Mesendoderm (in vitro differentiated cells): ENCODE measurements at regions not wholly inside any gene's neighbourhood (a gene's known extent, or its start where the extent isn't known, plus 50 kb on each side); places are given as distances from the start of the nearest gene placed in this dataset.
A peak's percentile ranks its signal among the peaks of the same experiment; 100 is the strongest.

Source experiments
- DNase-seq: peaks from one replicate; pipeline ENCODE4 v3.0.0; 2013
- H2AK5ac ChIP-seq: 2 replicates; pipeline ENCODE4 v1.6.1; 2013; ENCODE audit warnings: low read length, inconsistent platforms
- H2BK120ac ChIP-seq: 2 replicates; pipeline ENCODE4 v1.6.1; 2013; ENCODE audit warnings: low read depth, mild to moderate bottlenecking, low read length, moderate library complexity, mixed read lengths
- H2BK15ac ChIP-seq: replicated peaks from 2 replicates; pipeline ENCODE4 v1.6.1; 2013; ENCODE audit warnings: low read depth, mild to moderate bottlenecking, moderate library complexity
- H2BK5ac ChIP-seq: 2 replicates; pipeline ENCODE4 v1.6.1; 2013; ENCODE audit warnings: low read length, inconsistent platforms
- H3K18ac ChIP-seq: 2 replicates; pipeline ENCODE4 v1.6.1; 2013; ENCODE audit warnings: mild to moderate bottlenecking, low read length, mixed read lengths
- H3K23ac ChIP-seq: one replicate; pipeline ENCODE4 v1.6.1; 2013; ENCODE audit warnings: low read length
- H3K27ac ChIP-seq: 2 replicates; pipeline ENCODE4 v1.5.1; 2013; ENCODE audit warnings: low read depth, mild to moderate bottlenecking, inconsistent platforms, low read length, moderate library complexity
- H3K27me3 ChIP-seq: 2 replicates; pipeline ENCODE4 v1.6.1; 2013; ENCODE audit warnings: low read length, control low read depth, mild to moderate bottlenecking, inconsistent platforms; ENCODE audit not compliant: insufficient read depth, poor library complexity
- H3K36me3 ChIP-seq: 2 replicates; pipeline ENCODE4 v1.6.1; 2013; ENCODE audit warnings: low read length, inconsistent platforms; ENCODE audit not compliant: control insufficient read depth, insufficient read depth
- H3K4ac ChIP-seq: one replicate; pipeline ENCODE4 v1.6.1; 2013; ENCODE audit warnings: low read depth, mild to moderate bottlenecking, low read length, moderate library complexity
- H3K4me1 ChIP-seq: 2 replicates; pipeline ENCODE4 v1.6.1; 2013; ENCODE audit warnings: low read depth, low read length, inconsistent platforms; ENCODE audit not compliant: control insufficient read depth
- H3K4me2 ChIP-seq: 2 replicates; pipeline ENCODE4 v1.6.1; 2013; ENCODE audit warnings: low read length
- H3K4me3 ChIP-seq: 2 replicates; pipeline ENCODE4 v1.5.1; 2013; ENCODE audit warnings: mild to moderate bottlenecking, low read length
- H3K56ac ChIP-seq: one replicate; pipeline ENCODE4 v1.6.1; 2013; ENCODE audit warnings: low read length
- H3K79me1 ChIP-seq: 2 replicates; pipeline ENCODE4 v1.6.1; 2013; ENCODE audit warnings: low read length, inconsistent platforms
- H3K79me2 ChIP-seq: 2 replicates; pipeline ENCODE4 v1.6.1; 2013; ENCODE audit warnings: mild to moderate bottlenecking, low read length; ENCODE audit not compliant: control insufficient read depth, insufficient read depth
- H3K9ac ChIP-seq: 2 replicates; pipeline ENCODE4 v1.6.1; 2013; ENCODE audit warnings: low read length, inconsistent platforms
- H4K5ac ChIP-seq: one replicate; pipeline ENCODE4 v1.6.1; 2013; ENCODE audit warnings: low read length
- H4K8ac ChIP-seq: one replicate; pipeline ENCODE4 v1.6.1; 2013; ENCODE audit warnings: low read depth, mild to moderate bottlenecking, control low read depth, low read length, moderate library complexity
- WGBS: extraction: QIAGEN DNeasy Blood & Tissue Kit; methylation state at CpG from one replicate; pipeline ENCODE4 v1.1.7; 2013; ENCODE audit warnings: low lambda C conversion rate, missing lambda C conversion rate; ENCODE audit not compliant: insufficient coverage; ENCODE audit errors: extremely low coverage; 5-methylcytosine and 5-hydroxymethylcytosine counted together

DNA sequence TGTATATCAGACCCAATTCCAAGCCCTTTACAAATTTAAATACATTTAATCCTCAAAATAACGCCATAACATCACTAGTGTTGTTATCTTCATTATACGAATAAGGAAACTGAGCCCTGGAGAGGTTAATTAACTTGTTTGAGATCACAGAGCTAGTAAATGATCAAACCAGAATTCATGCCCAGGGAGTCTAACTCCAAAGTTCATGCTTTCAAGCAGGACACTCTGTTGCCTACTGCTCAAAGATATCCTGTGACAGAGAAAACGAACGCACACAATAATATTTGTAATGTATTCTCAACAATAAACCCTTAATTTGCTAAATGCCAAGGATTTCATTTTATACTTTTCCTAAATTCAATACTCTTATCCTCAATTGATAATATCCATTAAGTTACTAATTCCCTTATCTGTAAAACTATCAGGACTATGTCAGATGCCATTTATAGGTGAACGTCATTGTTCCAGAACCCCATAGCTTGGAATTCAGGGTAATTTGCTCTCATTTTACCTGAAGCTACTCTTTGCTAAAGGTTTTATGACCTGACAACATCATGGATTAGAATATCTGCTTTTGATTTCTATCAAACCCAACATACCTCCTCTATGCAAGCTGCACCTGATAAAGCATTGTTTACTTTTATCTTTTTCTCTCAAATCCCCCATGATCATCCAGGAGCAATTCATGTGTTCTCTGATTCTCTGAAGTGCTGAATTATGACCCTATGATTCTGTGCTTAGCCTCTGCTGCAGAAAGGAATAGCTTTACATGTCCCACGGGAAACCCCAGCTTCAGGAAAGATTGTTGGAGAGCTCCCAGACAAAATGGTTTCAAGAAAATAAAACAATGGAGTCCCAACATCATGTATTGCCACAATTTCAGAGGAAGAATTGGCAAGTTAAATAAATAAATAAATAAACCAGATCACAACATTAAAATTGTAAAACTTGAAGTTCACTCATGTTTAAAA lies 150.2 kb upstream of the CDK1 start:
- Histone ChIP-seq H4K5ac (no peak overlapping the region), H3K9ac (no peak overlapping the region), H2BK15ac (no peak overlapping the region), H4K8ac (no peak overlapping the region), H3K27me3 (no peaks in the 10 kb centered on the region), H3K18ac (no peak overlapping the region), H3K27ac (no peak overlapping the region), H3K4ac (no peak overlapping the region), H3K79me2 (no peaks in the 10 kb centered on the region), H2AK5ac (no peak overlapping the region), H3K4me3 (no peak overlapping the region), H3K56ac (no peak overlapping the region), H2BK5ac (no peak overlapping the region), H3K4me2 (no peak overlapping the region), H2BK120ac (no peak overlapping the region), H3K23ac (no peak overlapping the region), H3K4me1 (peaks cover 4% of the 10 kb centered on the region), H3K79me1 (no peaks in the 10 kb centered on the region), H3K36me3 (no peaks in the 10 kb centered on the region)
- WGBS: 100% methylated on average over 2 of the region's 6 CpGs
- DNase-seq: no peak

DNA sequence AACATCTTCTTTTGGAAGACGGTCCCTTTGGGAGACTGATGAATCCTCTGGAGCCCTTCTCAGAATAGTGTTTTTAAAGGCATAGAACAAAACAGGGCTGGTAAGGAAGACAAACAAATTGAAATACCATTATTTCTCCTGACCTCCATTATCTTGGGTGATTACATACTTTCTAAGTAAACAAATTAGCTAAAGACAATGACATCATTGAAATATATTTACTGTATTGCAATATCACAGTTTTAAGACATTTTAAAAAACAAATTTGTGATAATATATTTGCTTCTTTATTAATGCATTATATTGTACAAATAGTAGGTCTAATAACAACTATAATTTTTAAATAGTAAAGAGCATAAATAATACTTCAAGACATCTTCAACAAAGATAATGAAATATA lies 152.2 kb upstream of the CDK1 start:
- H3K56ac ChIP-seq: no peak overlapping the region
- no peak overlapping the region for H4K5ac ChIP-seq
- no peak overlapping the region for H2AK5ac ChIP-seq
- H2BK120ac ChIP-seq: no peak overlapping the region
- H3K36me3 ChIP-seq: no peaks in the 10 kb centered on the region
- no peak overlapping the region for H2BK5ac ChIP-seq
- H3K27ac ChIP-seq: no peak overlapping the region
- no peaks in the 10 kb centered on the region for H3K27me3 ChIP-seq
- no peak overlapping the region for H3K4me3 ChIP-seq
- no peak overlapping the region for H3K9ac ChIP-seq
- H4K8ac ChIP-seq: no peak overlapping the region
- no peak overlapping the region for H3K18ac ChIP-seq
- no peak overlapping the region for H3K4ac ChIP-seq
- no peak overlapping the region for H3K4me2 ChIP-seq
- WGBS: no CpG with 5 or more reads among the region's 1 CpG
- H3K79me2 ChIP-seq: no peaks in the 10 kb centered on the region
- no peaks in the 10 kb centered on the region for H3K79me1 ChIP-seq
- peaks cover 4% of the 10 kb centered on the region for H3K4me1 ChIP-seq
- H3K23ac ChIP-seq: no peak overlapping the region
- no peak for DNase-seq
- H2BK15ac ChIP-seq: no peak overlapping the region

DNA sequence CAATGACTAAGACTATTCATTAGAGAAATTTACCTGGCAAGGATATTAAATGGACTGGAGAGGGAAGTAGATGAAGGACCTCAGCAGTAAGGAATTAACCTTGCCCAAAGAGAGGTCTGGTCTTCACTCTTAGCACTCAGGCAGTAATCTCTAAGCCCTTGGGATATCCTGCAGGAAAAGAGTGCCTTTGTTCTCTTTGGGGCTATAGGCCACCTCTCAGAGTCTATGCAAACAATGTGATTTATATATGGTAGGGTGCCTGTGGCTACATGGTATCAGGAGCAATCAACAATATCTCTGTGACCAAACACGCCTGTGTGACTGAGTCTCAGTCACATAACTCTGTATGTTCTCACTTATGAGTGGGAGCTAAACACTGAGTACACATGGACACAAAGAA lies 154.7 kb upstream of the CDK1 start:
- Histone ChIP-seq H3K18ac (no peak overlapping the region), H3K27ac (no peak overlapping the region), H3K79me1 (no peaks in the 10 kb centered on the region), H3K4ac (no peak overlapping the region), H3K4me3 (no peak overlapping the region), H2BK5ac (no peak overlapping the region), H3K4me2 (no peak overlapping the region), H4K5ac (no peak overlapping the region), H3K79me2 (no peaks in the 10 kb centered on the region), H2AK5ac (no peak overlapping the region), H4K8ac (no peak overlapping the region), H3K56ac (no peak overlapping the region), H2BK120ac (no peak overlapping the region), H2BK15ac (no peak overlapping the region), H3K9ac (no peak overlapping the region), H3K23ac (no peak overlapping the region), H3K4me1 (no peaks in the 10 kb centered on the region), H3K36me3 (no peaks in the 10 kb centered on the region), H3K27me3 (no peaks in the 10 kb centered on the region)
- no CpG with 5 or more reads among the region's 1 CpG for WGBS
- peak; percentile 80 for DNase-seq

DNA sequence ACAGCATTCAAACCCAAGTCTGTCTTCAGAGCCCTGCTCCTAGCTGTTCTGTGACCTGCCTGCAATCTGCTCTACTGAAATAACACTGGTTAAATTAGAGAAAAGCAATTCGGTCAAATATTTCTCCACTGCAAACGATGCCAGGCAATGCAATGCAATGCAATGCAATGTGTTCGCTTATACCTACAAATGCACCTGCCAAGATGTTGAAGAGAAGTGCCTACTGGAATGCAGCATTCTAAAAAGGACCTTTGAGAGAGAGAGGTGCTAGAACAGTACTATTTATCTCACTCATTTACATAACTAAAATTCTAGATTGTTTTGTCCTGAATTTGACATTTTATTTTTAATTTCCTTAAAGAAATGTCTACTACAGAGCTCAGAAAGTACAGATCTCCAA lies 157.3 kb upstream of the CDK1 start:
- H3K79me1 ChIP-seq: no peaks in the 10 kb centered on the region
- H3K27ac ChIP-seq: no peak overlapping the region
- no peak overlapping the region for H3K4ac ChIP-seq
- no peaks in the 10 kb centered on the region for H3K79me2 ChIP-seq
- no peak overlapping the region for H3K4me2 ChIP-seq
- WGBS: no CpG with 5 or more reads among the region's 3 CpGs
- DNase-seq: no peak
- no peak overlapping the region for H3K4me3 ChIP-seq
- H3K27me3 ChIP-seq: no peaks in the 10 kb centered on the region
- H2BK15ac ChIP-seq: no peak overlapping the region
- H2BK120ac ChIP-seq: no peak overlapping the region
- no peak overlapping the region for H4K5ac ChIP-seq
- no peak overlapping the region for H3K23ac ChIP-seq
- no peak overlapping the region for H2BK5ac ChIP-seq
- H3K18ac ChIP-seq: no peak overlapping the region
- no peak overlapping the region for H3K9ac ChIP-seq
- no peak overlapping the region for H2AK5ac ChIP-seq
- H3K56ac ChIP-seq: no peak overlapping the region
- no peaks in the 10 kb centered on the region for H3K36me3 ChIP-seq
- no peak overlapping the region for H4K8ac ChIP-seq
- H3K4me1 ChIP-seq: no peaks in the 10 kb centered on the region

DNA sequence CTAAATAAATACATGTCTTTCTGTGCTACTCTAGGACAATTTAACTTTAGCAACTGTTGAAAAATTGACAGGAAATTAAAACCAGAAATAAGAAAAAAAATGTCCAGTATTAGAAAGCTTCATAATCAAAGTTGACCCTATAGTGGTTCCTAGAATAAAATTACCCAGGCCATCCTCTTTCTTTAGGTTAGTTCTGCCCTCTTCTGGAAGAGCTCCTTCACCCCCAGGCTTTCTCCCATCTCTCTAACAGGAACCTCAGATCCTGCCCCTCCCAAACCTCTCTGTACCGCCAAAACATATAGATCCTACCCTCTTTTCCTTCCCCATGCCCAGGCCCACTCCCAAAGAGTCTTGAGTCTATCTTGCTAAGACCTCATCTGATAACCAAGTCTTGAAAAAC lies 159.4 kb upstream of the CDK1 start:
- Histone ChIP-seq H3K36me3 (no peaks in the 10 kb centered on the region), H3K27ac (no peak overlapping the region), H4K5ac (no peak overlapping the region), H3K4me3 (no peak overlapping the region), H3K79me2 (no peaks in the 10 kb centered on the region), H3K23ac (no peak overlapping the region), H2BK5ac (no peak overlapping the region), H3K18ac (no peak overlapping the region), H3K4me2 (no peak overlapping the region), H2BK15ac (no peak overlapping the region), H4K8ac (no peak overlapping the region), H3K9ac (no peak overlapping the region), H3K56ac (no peak overlapping the region), H3K79me1 (no peaks in the 10 kb centered on the region), H2AK5ac (no peak overlapping the region), H3K27me3 (no peaks in the 10 kb centered on the region), H3K4ac (no peak overlapping the region), H2BK120ac (no peak overlapping the region), H3K4me1 (no peaks in the 10 kb centered on the region)
- no peak for DNase-seq
- WGBS: no CpG with 5 or more reads among the region's 1 CpG

DNA sequence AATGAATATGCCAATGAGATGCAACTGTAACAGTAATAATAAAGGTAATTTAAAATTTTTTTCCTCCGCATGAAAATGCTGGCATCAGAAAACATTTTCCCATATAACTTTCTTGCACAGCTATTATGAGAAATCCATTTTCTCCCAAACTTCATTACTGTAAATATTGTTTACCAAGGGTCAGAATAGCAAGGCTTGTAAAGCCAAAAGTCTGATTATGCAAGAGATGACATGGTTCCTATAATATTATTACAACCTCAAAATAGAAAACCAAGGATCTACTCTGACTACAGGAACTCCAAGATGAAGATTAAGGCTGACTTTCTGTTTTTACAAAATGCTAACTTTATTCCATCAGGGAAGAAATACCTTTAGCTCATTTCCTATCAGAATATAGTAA lies 162.7 kb upstream of the CDK1 start:
- no peak overlapping the region for H2AK5ac ChIP-seq
- no peak overlapping the region for H2BK15ac ChIP-seq
- H3K79me2 ChIP-seq: no peaks in the 10 kb centered on the region
- H4K5ac ChIP-seq: no peak overlapping the region
- H3K4me3 ChIP-seq: no peak overlapping the region
- no peak overlapping the region for H3K23ac ChIP-seq
- no peak for DNase-seq
- H3K79me1 ChIP-seq: no peaks in the 10 kb centered on the region
- no peak overlapping the region for H2BK5ac ChIP-seq
- H3K9ac ChIP-seq: no peak overlapping the region
- H3K56ac ChIP-seq: no peak overlapping the region
- no peaks in the 10 kb centered on the region for H3K36me3 ChIP-seq
- no peak overlapping the region for H3K4ac ChIP-seq
- no peaks in the 10 kb centered on the region for H3K4me1 ChIP-seq
- H3K4me2 ChIP-seq: no peak overlapping the region
- no peaks in the 10 kb centered on the region for H3K27me3 ChIP-seq
- H4K8ac ChIP-seq: no peak overlapping the region
- no CpG with 5 or more reads among the region's 1 CpG for WGBS
- H3K18ac ChIP-seq: no peak overlapping the region
- no peak overlapping the region for H3K27ac ChIP-seq
- no peak overlapping the region for H2BK120ac ChIP-seq
